SHP77 (cell line): ENCODE measurements at regions not wholly inside any gene's neighbourhood (a gene's known extent, or its start where the extent isn't known, plus 50 kb on each side); places are given as distances from the start of the nearest gene placed in this dataset.
"Not testable (repeated sequence)": the region's sequence is repeated elsewhere in the genome, so short reads cannot be mapped to it uniquely, and the experiment has no call there.

Experiments
- DNase-seq, 2 experiments: peaks; one replicate each; lab custom pipeline; 2025; lab: John Stamatoyannopoulos, UW

DNA sequence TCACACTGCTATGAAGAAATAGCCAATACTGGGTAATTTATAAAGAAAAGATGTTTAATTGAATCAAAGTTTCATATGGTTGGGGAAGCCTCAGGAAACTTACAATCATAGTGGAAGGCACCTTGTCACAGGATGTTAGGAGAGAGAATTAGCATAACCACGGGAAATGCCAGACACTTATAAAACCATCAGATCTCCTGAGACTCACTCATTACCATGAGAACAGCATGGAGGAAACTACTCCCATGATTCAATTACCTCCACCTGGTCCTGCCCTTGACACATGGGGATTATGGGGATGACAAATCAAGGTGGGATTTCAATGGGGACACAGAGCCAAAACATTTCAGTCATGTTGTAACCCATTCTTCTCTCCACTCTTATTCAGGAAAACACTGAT lies 472.9 kb upstream of the FSIP2 start:
- no peak for DNase-seq

DNA sequence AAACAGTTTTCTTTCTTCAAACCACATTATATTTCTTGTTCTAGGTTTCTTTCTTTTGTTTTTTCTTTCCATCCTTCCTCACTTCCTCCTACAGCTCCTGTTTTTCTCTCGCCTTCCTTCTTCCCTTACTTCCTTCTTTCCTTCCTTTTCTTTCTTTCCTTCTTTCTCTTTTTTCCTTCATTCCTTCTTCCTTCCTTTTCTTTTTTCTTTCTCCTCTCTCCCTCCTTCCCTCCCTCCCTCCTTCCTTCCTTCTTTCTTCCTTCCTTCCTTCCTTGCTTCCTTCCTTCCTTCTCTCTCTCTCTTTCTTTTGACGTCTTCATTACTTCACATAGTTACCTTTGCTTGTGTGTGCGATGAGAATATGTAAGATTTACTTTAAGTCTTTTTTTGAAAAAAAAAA lies 470.0 kb upstream of the FSIP2 start:
- no peak for DNase-seq

- DNase-seq, result no peak
Measured at GRCh38 chr2:185274718-185275484, 463.7 kb upstream of the FSIP2 start.

GRCh38 chr2:185275979-185276378 lies 462.6 kb upstream of the FSIP2 start:
- DNase-seq, result not testable (repeated sequence)

DNA sequence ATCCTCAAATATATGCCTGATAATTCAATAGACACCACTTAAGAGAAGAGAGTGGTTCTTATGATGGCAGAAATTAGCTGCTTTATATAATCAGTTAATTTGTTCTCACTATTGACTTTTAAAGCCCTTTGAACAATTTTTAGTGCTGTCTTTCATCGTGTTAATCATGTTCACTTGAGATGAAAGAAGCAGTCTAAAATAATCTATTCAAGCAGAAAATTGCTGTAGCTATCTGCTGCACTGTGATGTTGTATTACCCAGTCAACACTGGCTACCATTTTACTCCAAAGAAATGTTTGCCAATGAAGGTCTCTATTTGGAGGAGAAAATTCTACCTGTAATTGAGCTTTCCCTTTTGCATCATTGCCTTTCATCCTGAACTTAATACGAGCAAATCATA lies 459.8 kb upstream of the FSIP2 start:
- DNase-seq, result no peak

DNA sequence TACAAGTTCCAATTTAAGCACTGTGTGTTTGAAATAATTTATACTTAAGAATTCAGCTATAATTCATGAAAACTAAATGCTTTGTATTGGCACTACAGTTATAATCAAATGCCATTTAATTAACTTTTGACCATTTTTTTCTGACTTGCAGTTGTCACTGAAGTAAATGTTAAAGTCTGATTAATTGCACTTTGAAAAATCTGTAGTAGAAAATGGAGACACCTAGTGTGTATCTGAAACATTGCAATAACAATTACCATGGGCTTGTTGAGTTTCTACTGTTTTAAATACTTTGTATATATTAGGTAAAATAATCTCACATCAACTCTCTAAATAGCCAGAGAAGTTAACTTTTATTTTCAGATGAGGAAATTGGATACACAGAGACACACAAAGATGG lies 458.6 kb upstream of the FSIP2 start:
- no peak for DNase-seq

DNA sequence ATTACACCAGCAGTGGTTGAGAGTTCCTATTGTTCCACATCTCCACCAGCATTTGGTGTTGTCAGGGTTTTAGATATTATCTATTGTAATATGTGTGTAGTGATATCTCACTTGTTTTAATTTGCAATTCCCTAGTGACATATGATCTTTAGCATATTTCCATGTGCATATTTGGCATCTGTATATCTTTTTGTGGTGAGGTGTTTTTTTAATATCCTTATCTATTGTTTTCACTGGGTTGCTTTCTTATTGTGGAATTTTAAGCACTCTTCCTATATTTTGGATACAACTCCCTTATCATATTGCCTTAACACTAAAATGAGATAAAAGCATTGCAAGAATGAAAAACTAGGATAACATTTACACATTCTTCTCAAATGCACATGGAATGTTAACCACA lies 453.9 kb upstream of the FSIP2 start:
- DNase-seq, result no peak

GRCh38 chr2:185290012-185290411 lies 448.6 kb upstream of the FSIP2 start:
- DNase-seq, result peak in 1 of 2 experiments; percentile 8

DNA sequence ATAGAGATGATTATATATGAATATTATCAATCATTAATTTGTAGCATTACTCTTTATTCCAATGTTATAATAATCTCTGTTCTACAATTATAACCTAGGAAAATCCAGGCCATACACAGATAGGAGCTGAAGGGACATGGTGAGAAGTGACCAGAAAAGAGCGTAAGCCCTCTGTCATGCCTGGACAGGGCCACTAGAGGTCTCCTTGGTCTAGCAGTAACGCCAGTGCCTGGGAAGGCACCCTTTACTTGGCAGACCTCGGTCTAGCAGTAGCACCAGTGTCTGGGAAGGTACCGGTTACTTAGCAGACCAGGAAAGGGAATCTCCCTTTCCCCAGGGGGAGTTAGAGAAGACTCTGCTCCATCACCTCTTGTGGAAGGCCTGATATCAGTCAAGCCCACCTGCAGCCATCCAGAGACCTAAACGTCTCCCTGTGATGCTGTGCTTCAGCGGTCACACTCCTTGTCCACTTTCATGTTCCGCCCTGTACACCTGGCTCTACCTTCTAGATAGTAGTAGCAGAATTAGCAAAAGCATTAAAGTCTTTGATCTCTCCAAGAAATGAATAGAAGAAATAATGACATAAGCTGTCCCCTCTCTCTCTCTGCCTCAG lies 447.5 kb upstream of the FSIP2 start:
- peak; percentile 49 to 59 for DNase-seq

- DNase-seq, result no peak
Measured at GRCh38 chr2:185299867-185300266, 438.7 kb upstream of the FSIP2 start.

GRCh38 chr2:185306119-185306518 lies 432.5 kb upstream of the FSIP2 start:
- no peak for DNase-seq

DNA sequence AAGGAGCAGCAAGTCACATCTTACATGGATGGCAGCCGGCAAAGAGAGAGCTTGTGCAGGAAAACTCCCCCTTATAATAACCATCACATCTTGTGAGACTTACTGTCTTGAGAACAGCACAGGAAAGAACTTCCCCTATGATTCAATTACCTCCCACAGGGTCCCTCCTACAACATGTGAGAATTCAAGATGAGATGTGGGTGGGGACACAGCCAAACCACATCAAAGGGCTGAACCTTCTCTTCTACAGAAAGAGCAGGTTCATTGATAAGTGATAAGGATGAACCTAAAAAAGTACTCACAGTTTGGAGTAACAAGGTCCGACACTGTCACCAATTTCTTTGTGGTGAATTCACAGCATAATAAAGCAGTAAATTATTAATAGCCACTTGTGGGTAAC lies 422.2 kb upstream of the FSIP2 start:
- DNase-seq, result no peak

- no peak for DNase-seq
Measured at GRCh38 chr2:185318271-185318724, 420.3 kb upstream of the FSIP2 start.

- DNase-seq, result no peak
Measured at GRCh38 chr2:185335879-185336278, 402.7 kb upstream of the FSIP2 start.

DNA sequence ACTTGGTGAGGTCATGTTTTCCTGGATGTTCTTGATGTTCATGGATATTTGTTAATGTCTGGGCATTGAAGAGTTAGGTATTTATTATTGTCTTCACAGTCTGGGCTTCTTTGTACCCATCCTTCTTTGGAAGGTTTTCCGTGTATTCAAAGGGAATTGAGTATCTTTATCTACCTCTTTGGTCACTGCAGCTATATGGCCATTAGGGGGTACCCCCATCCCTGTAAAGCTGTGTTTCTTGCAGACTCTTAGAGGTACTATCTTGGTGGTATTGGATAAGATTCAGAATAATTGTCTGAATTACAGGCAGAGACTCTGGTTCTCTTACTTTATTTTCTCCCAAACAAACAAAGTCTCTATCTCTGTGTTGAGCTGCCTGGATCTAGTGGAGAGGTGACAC lies 401.6 kb upstream of the FSIP2 start:
- DNase-seq, result no peak

GRCh38 chr2:185338104-185338503 lies 400.5 kb upstream of the FSIP2 start:
- peak in 1 of 2 experiments; percentile 0 for DNase-seq

GRCh38 chr2:185347445-185347844 lies 391.2 kb upstream of the FSIP2 start:
- no peak for DNase-seq

- no peak for DNase-seq
Measured at GRCh38 chr2:185360776-185361175, 377.8 kb upstream of the FSIP2 start.

DNA sequence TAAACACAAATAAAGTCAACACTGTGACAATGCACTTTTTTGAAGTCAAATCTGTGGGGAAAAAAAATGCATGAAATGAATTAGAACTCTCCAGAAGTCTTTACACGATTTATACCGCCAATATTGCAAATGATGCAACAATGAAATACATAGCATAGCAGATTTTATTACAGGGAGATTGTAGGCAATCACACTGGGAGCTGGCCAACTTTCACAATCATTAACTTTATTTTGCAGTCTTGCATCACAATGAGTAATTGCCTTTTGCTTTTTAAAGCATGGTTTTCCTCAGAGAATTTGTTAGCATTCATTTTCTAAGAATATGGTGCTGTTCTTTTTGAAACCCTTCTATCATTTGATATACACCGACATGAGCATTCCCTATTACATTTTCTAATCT lies 366.4 kb upstream of the FSIP2 start:
- no peak for DNase-seq

DNA sequence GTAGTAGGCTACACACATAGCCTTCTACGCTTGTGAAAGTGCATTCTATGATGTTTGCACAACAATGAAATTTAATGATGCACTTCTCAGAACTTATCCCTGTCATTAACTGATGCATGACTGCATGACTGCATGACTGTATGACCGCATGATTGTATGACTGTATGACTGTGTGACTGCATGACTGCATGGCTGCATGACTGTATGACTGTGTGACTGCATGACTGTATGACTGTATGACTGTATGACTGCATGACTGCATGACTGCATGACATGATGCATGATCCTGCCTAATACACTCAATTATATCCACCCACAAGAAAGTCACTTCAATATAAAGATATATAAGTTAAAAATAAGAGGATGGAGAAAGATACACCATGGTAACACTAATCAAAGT lies 365.4 kb upstream of the FSIP2 start:
- no peak for DNase-seq

- DNase-seq, result no peak
Measured at GRCh38 chr2:185374878-185375277, 363.7 kb upstream of the FSIP2 start.

DNA sequence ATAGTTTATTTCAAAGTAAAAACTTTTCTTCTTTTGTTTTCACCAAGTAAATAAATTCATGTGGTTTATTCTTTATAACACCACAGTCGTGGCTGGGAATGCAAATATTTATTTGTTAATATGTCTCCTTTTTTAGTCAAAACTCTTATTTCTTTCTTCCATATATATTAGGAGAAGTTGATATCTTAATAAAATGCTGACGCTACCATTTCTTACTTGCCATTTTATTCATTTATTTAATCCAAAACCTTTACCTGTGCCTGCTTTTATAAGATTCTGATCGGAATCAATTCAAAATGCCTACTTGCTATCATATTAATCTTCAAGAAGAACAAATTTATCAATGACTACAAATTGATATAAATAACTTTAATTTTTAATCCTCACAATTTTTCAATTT lies 362.9 kb upstream of the FSIP2 start:
- no peak for DNase-seq

DNA sequence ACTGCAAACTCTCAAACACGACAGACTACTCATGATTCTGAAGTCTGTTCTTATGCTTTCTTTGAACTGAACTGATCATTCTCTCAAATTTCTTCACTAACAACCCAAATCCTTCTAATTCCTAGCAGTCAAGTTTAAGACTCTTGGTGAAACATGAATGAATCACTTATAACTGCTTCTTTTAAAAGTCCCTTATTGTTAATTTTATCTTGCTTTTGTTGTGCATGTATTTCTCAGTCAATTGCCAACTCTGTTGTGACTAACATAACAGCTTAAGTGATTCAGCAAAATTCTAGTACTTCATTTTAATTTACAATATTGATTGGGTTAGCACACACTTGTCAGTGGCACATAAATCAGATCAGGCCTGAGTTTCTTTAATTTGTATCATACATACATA lies 357.0 kb upstream of the FSIP2 start:
- DNase-seq, result peak in 1 of 2 experiments; percentile 9
